Mucosa of rectum (tissue), 2 donors: ENCODE measurements at regions not wholly inside any gene's neighbourhood (a gene's known extent, or its start where the extent isn't known, plus 50 kb on each side); places are given as distances from the start of the nearest gene placed in this dataset.
"Not testable (repeated sequence)": the region's sequence is repeated elsewhere in the genome, so short reads cannot be mapped to it uniquely, and the experiment has no call there.

Source experiments
- H3K27ac ChIP-seq, 2 donors: one replicate each; pipeline ENCODE4 v1.7.0; 2013; ENCODE audit warnings: inconsistent platforms in 2 of 2, low read depth in 2 of 2, low read length in 2 of 2
- H3K27me3 ChIP-seq, 2 donors: one replicate each; pipeline ENCODE4 v1.7.0; 2013; ENCODE audit warnings: low read length in 2 of 2; ENCODE audit not compliant: control insufficient read depth in 2 of 2, insufficient read depth in 2 of 2
- H3K36me3 ChIP-seq, 2 donors: one replicate each; pipeline ENCODE4 v1.7.0; 2013; ENCODE audit warnings: low read length in 2 of 2; ENCODE audit not compliant: control insufficient read depth in 2 of 2, insufficient read depth in 2 of 2
- H3K4me1 ChIP-seq, 2 donors: one replicate each; pipeline ENCODE4 v1.7.0; 2013; ENCODE audit warnings: low read length in 2 of 2, mild to moderate bottlenecking in 1 of 2; ENCODE audit not compliant: control insufficient read depth in 2 of 2, insufficient read depth in 2 of 2
- H3K4me3 ChIP-seq, 2 donors: one replicate each; pipeline ENCODE4 v1.7.0; 2013; ENCODE audit warnings: low read length in 2 of 2
- H3K9ac ChIP-seq, 2 donors: one replicate each; pipeline ENCODE4 v1.7.0; 2013; ENCODE audit warnings: low read length in 2 of 2, low read depth in 1 of 2, mild to moderate bottlenecking in 1 of 2
- H3K9me3 ChIP-seq, 2 donors: one replicate each; pipeline ENCODE4 v1.7.0; 2013; ENCODE audit warnings: low read length in 2 of 2; ENCODE audit not compliant: control insufficient read depth in 2 of 2
- donor health status: healthy.
- donor health status: Normal muscosa, but diverticular disease.

DNA sequence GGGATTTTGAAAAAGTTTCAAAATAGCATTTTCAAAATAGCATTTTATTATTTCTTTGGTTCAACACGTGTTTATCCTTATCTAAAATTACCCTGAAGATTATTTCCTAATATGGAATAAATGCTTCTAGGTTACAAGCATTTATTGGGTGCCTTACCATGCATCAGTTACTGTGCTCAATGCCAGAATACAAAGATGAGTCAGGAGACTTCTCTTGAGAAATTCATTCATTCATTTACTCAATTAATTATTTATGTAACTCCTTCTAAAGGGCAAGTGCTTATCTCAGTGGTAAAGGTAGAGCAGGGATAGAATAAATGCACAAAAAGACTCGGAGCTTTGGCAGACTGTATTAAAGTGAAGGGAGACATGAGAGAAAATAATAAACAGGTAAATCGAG is 150.1 kb upstream of the PDE7B start:
- H3K4me1 ChIP-seq = no peaks in the 10 kb centered on the region
- H3K9ac ChIP-seq = no peak overlapping the region
- no peaks in the 10 kb centered on the region for H3K27me3 ChIP-seq
- no peak overlapping the region for H3K4me3 ChIP-seq
- no peak overlapping the region for H3K27ac ChIP-seq
- no peaks in the 10 kb centered on the region for H3K9me3 ChIP-seq
- no peaks in the 10 kb centered on the region for H3K36me3 ChIP-seq

DNA sequence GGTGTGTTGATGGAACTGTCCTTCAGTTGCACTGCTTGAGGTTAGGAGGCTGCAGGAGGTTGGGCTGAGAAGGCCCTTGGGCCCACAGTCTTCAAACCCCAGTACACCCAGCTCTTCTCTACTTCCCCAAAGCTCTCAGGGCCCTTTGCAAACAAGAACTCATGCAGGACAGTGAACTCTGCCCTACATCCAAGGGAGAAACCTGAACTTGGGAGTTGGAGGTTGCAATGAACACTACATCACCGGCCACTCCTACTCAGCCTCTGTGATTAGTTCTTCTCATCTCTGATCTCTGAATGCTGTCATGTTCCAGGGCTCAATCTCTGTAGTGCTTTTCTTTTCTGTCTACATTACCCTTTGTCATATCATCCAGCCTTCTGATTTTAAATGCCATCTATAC is 148.5 kb upstream of the PDE7B start:
- H3K27me3 ChIP-seq = no peaks in the 10 kb centered on the region
- no peak overlapping the region for H3K4me3 ChIP-seq
- H3K9me3 ChIP-seq = no peaks in the 10 kb centered on the region
- H3K27ac ChIP-seq = no peak overlapping the region
- no peaks in the 10 kb centered on the region for H3K4me1 ChIP-seq
- no peaks in the 10 kb centered on the region for H3K36me3 ChIP-seq
- H3K9ac ChIP-seq = no peak overlapping the region

DNA sequence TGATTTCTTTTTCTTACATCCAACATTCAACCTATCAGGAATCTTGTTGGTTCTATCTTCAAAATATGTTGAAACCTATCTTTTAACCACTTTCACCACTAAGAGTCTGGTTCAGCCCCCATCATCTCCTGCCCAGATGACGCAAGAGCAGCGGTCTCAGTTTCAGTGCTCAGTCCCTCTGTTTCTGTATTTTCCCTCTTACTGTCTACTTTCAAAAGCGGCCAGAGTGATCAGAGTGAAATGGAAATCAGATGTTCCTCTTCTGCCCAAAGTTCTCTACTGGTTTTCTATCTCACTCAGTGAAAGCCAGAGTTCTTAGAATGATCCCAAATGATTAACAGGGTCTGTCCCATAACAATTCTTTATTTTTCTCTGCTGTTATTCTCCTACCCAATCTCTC is 147.9 kb upstream of the PDE7B start:
- Histone ChIP-seq H3K9me3 (no peaks in the 10 kb centered on the region), H3K27me3 (no peaks in the 10 kb centered on the region), H3K27ac (no peak overlapping the region), H3K36me3 (no peaks in the 10 kb centered on the region), H3K4me1 (no peaks in the 10 kb centered on the region), H3K9ac (no peak overlapping the region), H3K4me3 (no peak overlapping the region)

DNA sequence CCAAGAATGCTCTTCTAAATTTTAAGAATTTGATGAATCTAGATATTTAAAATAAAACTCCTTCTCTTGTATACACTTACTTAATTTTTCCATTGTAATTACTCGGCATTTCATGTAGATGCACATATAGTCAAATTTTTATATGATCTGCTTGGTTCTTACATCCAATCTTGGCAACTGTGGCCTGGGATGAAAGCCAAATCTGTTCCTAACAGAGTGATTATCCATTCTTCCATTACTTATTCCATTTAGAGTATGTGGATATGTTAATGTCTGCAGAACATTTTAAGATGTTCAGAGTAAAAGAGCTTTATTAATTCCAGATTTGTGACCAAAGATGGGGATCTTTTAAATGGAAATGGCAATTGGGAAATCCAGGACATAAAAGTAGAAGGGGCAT is 144.1 kb upstream of the PDE7B start:
- Histone ChIP-seq H3K36me3 (no peaks in the 10 kb centered on the region), H3K4me1 (no peaks in the 10 kb centered on the region)

DNA sequence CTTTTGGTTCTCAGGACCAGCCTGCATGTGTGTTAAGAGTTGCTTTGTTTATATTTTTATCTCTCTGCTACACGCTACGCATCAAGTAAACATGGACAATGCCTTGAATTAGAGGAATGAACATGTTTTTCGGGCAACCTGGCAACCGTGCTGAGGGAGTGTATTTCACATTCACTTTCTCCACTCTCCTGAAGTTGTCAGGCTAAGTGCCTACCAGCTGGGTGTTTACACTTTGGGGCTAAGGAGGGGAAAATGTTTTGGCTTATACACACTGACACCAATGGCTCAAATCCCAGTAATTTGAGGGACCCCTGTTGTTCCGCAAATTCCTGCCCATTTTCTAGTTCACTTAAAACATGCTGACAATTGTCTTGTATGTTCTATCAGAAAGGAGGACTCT is 141.5 kb upstream of the PDE7B start:
- Histone ChIP-seq H3K36me3 (no peaks in the 10 kb centered on the region), H3K4me1 (no peaks in the 10 kb centered on the region), H3K27me3 (no peaks in the 10 kb centered on the region)

More for the DNA sequence above, 144.1 kb upstream of the PDE7B start:
- Histone ChIP-seq H3K9ac (no peak overlapping the region), H3K9me3 (no peaks in the 10 kb centered on the region), H3K4me3 (no peak overlapping the region), H3K27ac (no peak overlapping the region), H3K27me3 (no peaks in the 10 kb centered on the region)

DNA sequence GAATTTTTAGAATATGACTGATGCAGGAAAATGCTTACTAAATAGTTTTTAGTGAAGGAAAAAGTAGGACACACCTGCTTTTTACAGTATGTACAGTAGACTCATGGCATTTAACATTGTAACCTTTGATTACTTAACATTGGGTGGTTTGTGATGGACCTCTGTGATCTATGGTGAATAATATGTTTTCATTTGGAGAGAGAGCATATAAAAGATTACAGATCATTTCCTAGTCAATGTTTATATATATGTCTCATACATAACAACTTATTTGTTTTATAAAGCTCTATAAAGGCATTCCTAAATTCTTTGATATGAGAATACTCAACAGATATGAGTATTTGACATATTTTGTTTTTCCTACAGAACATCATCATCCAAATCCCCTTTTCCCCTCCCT is 129.3 kb upstream of the PDE7B start:
- H3K36me3 ChIP-seq = no peaks in the 10 kb centered on the region
- H3K27me3 ChIP-seq = no peaks in the 10 kb centered on the region
- H3K9me3 ChIP-seq = peaks cover 0 to 2% of the 10 kb centered on the region in 2 donors
- no peak overlapping the region for H3K27ac ChIP-seq
- no peak overlapping the region for H3K9ac ChIP-seq
- no peak overlapping the region for H3K4me3 ChIP-seq
- H3K4me1 ChIP-seq = no peaks in the 10 kb centered on the region

More for the DNA sequence above, 141.5 kb upstream of the PDE7B start:
- no peak overlapping the region for H3K9ac ChIP-seq
- H3K27ac ChIP-seq = no peak overlapping the region
- H3K9me3 ChIP-seq = no peaks in the 10 kb centered on the region
- H3K4me3 ChIP-seq = no peak overlapping the region

DNA sequence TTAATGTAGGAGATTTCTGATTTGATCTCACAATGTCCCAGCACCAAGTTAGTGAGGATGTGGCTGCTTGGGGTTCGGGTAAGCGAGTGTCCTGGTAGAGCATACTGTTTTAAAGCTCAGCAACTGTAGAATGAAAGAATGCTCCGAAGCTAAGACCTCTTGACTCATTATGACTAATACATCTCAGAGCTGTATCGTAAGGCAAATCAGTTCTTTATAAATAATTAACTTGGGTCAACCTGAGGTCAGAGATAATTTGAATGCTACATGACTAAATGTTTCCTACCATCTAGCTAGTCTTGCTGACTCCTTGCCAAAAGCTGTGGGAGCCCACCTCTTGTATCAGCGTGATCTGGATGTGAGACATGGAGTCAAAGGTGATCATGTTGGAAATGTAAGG is 128.8 kb upstream of the PDE7B start:
- no peaks in the 10 kb centered on the region for H3K36me3 ChIP-seq
- H3K9ac ChIP-seq = no peak overlapping the region
- no peaks in the 10 kb centered on the region for H3K4me1 ChIP-seq
- H3K27me3 ChIP-seq = no peaks in the 10 kb centered on the region
- no peak overlapping the region for H3K4me3 ChIP-seq
- H3K9me3 ChIP-seq = peaks cover 0 to 2% of the 10 kb centered on the region in 2 donors
- no peak overlapping the region for H3K27ac ChIP-seq

DNA sequence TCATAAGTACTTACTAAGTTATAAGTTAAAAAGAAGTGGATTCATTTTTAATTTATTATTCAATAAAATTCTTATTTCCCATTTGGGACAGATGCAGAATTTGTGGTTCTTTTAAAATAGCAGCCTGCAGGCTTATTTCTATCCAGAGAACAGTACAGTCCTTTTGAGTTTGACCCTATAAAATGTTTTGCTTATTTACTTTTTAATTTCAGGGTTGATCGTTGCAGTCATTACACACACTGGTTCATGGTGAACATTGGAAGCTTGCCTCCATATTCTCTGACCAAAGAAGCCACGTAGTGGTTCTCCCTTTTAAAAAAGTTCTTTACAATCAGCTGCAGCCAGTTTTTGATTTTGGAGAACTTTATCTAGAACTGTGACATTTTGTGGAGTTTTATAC is 122.9 kb upstream of the PDE7B start:
- Histone ChIP-seq H3K9me3 (peaks cover 0 to 2% of the 10 kb centered on the region in 2 donors), H3K4me1 (no peaks in the 10 kb centered on the region), H3K27me3 (no peaks in the 10 kb centered on the region), H3K27ac (no peak overlapping the region), H3K9ac (no peak overlapping the region), H3K36me3 (no peaks in the 10 kb centered on the region), H3K4me3 (no peak overlapping the region)

DNA sequence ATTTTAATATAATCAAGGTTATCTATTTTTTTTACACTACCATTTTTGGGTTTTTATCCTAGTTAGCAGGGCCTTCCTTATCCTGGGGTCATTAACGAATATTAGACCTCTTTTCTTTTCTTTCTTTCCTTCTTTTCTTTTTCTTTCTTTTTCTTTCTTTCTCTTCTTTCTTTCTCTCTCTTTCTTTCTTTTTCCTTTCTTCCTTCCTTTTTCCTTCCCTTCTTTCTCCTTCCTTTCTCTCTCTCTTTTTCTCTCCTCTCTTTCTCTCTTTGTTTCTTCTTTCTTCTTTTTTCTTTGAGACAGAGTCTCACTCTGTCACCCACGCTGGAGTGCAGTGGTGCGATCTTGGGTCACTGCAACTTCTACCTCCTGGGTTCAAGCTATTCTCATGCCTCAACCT is 120.4 kb upstream of the PDE7B start:
- Histone ChIP-seq H3K27me3 (no peaks in the 10 kb centered on the region), H3K4me3 (no peak overlapping the region), H3K36me3 (no peaks in the 10 kb centered on the region)

DNA sequence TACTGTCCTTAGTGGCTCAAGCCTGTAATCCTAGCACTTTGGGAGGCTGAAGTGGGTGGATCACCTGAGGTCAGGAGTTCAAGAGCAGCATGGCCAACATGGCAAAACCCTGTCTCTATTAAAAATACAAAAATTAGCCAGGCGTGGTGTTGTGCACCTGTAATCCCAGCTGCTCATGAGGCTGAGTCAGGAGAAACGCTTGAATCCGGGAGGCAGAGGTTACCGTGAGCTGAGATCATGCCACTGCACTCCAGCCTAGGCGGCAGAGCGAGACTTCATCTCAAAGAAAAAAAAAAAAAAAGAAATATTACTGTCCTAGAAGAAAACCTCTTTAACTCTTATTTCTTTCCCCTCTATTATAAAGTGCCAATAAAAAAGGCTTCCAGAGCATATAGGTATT is 115.2 kb upstream of the PDE7B start:
- H3K9me3 ChIP-seq, H3K4me1 ChIP-seq, H3K27ac ChIP-seq, H3K27me3 ChIP-seq, H3K36me3 ChIP-seq, H3K4me3 ChIP-seq, H3K9ac ChIP-seq: not testable (repeated sequence)

More for the DNA sequence above, 120.4 kb upstream of the PDE7B start:
- Histone ChIP-seq H3K9me3 (no peaks in the 10 kb centered on the region), H3K4me1 (no peaks in the 10 kb centered on the region), H3K9ac (no peak overlapping the region), H3K27ac (no peak overlapping the region)

DNA sequence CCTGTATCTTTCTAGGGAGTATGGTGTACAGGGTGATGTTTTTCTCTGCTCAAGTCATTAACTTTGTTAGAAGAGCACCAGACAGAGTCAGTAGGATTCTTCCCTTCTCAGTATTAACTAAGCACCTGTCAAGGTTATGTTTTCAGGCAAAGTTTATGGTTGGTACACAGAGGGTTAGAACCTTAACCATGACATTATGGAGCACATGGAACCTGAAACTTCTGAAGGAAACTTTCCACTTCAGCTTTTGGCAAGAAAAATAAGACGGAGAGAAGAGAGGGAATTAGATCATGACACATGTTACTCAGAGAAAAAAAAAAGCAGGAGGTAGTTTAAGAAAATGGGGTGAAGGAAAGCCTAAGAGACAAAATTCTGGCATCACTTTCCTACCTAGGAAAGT is 112.9 kb upstream of the PDE7B start:
- Histone ChIP-seq H3K4me3 (no peak overlapping the region), H3K9ac (no peak overlapping the region), H3K36me3 (no peaks in the 10 kb centered on the region), H3K9me3 (no peaks in the 10 kb centered on the region), H3K27ac (no peak overlapping the region), H3K4me1 (no peaks in the 10 kb centered on the region), H3K27me3 (no peaks in the 10 kb centered on the region)
